GM06990 (cell line): ENCODE measurements at regions not wholly inside any gene's neighbourhood (a gene's known extent, or its start where the extent isn't known, plus 50 kb on each side); places are given as distances from the start of the nearest gene placed in this dataset.

ENCODE experiments used
- DNase-seq: peaks from one replicate; pipeline ENCODE4 v3.0.0-alpha.2; 2011; ENCODE audit not compliant: insufficient read length; ENCODE audit errors: extremely low read depth
- H3K27me3 ChIP-seq: replicated peaks from 2 replicates; pipeline ENCODE4 v1.6.0; 2011; ENCODE audit warnings: low read length; ENCODE audit not compliant: control insufficient read depth, insufficient read depth
- H3K36me3 ChIP-seq: 2 replicates; pipeline ENCODE4 v1.5.1; 2011; ENCODE audit warnings: low read length; ENCODE audit not compliant: control insufficient read depth, insufficient read depth
- H3K4me3 ChIP-seq: replicated peaks from 2 replicates; pipeline ENCODE4 v1.5.1; 2011; ENCODE audit warnings: low read depth, mild to moderate bottlenecking, control low read depth, low read length
- TF ChIP-seq, protein P1 (sequence below): IDR thresholded peaks from 2 replicates; pipeline ENCODE4 v1.5.1; 2011; ENCODE audit warnings: low read length, control low read depth, mild to moderate bottlenecking, inconsistent platforms; ENCODE audit not compliant: insufficient read depth, poor library complexity, severe bottlenecking

DNA sequence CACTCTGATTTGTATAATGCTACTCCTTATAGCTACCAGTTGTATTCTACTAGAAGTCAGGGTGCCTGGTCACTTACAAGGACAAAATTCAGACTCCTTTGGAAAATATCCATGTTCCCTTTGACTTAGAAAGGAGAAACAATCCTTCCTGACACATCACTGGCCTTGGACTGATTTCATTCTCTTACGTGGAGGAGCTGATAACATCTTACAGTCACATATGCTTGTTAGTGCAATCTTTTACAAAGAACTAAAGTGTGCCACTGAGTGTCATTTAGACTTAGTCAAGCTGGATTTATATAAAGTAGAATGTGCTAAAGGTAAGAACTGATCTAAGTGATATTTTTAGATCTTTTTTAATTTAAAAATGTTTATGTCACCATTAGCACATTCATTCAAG is 131.0 kb upstream of the TMTC2 start:
- TF ChIP-seq, protein P1, sequence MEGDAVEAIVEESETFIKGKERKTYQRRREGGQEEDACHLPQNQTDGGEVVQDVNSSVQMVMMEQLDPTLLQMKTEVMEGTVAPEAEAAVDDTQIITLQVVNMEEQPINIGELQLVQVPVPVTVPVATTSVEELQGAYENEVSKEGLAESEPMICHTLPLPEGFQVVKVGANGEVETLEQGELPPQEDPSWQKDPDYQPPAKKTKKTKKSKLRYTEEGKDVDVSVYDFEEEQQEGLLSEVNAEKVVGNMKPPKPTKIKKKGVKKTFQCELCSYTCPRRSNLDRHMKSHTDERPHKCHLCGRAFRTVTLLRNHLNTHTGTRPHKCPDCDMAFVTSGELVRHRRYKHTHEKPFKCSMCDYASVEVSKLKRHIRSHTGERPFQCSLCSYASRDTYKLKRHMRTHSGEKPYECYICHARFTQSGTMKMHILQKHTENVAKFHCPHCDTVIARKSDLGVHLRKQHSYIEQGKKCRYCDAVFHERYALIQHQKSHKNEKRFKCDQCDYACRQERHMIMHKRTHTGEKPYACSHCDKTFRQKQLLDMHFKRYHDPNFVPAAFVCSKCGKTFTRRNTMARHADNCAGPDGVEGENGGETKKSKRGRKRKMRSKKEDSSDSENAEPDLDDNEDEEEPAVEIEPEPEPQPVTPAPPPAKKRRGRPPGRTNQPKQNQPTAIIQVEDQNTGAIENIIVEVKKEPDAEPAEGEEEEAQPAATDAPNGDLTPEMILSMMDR: no peak
- Histone ChIP-seq H3K36me3 (no peaks in the 10 kb centered on the region), H3K4me3 (no peak overlapping the region), H3K27me3 (no peaks in the 10 kb centered on the region)
- no peak for DNase-seq

DNA sequence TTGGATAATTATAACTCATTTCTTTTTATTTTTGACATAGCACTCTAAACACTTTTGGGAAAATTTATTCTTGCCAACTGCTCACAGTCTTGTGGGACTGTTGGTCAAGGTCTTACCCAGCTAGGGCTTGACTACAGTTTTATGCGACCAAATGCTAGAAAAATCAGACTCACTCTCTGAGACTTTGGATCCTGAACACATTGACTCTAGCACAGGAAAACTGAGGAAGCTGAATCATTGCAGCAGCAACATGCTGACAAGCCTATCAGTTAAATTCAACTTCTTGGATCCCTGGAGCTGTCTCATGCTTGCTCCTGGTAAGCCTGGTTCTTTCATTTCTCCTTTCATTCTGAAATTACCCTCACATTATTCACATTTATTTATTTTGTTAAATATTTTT is 120.7 kb upstream of the TMTC2 start:
- Histone ChIP-seq H3K27me3 (no peaks in the 10 kb centered on the region), H3K36me3 (no peaks in the 10 kb centered on the region), H3K4me3 (no peak overlapping the region)
- TF ChIP-seq, protein P1: no peak
- no peak for DNase-seq

DNA sequence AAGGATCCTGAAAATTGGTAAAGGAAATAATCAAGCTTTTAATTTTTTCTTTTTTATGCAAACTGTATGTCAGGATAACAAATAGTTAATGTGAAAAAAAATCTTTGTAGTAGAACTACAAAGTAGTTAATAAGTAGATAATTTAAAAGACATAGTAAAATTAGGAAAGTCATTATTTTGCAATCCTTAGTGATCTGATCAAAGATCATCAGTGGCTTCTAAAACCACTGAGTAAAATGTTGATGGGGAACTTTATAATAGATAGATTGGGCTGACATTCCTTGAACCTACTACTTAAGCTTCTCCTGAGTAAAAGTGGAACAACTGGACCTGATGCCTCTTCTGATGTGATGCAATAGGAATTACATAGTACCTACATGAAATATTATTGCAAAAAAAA is 119.0 kb upstream of the TMTC2 start:
- Histone ChIP-seq H3K27me3 (no peaks in the 10 kb centered on the region), H3K4me3 (no peak overlapping the region), H3K36me3 (no peaks in the 10 kb centered on the region)
- TF ChIP-seq, protein P1: no peak
- no peak for DNase-seq

DNA sequence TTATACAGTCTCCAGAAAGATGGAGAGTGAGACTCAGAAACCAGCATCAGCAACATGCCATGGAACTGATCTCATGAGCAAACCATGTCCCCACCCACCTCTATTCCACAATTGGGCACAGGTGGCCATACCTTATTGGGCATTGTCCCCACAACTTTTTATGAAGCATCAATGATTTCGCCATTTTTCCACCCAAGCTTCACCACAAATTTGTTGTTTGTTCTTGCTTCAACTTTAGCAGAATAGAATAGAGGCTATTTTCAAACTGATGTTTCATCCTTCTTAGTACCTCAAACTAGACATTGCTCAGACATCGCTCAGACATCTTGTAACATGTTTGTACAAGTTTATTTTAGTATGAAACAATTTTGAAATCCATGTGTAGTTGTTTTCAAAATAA is 112.5 kb upstream of the TMTC2 start:
- no peak for DNase-seq
- Histone ChIP-seq H3K36me3 (no peaks in the 10 kb centered on the region), H3K27me3 (no peaks in the 10 kb centered on the region), H3K4me3 (no peak overlapping the region)
- TF ChIP-seq, protein P1: no peak

DNA sequence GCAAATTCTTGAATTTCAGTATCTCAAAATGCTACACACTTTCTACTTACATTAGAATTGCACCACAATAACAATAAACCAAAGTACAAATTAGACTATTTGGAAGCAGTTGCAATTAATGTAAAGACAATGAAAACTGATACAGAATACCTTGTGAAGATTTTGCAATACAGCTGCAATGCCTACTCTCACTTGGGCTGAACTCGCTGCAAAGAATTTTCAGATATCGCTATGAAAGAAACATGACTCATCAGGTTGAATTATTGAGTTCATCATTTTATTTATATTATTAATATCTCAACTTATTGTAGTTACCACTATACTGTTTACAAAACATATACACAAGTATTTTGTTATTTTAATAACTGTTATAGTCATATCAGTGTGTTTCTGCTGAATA is 108.0 kb upstream of the TMTC2 start:
- Histone ChIP-seq H3K4me3 (no peak overlapping the region), H3K36me3 (no peaks in the 10 kb centered on the region)
- TF ChIP-seq, protein P1: no peak

DNA sequence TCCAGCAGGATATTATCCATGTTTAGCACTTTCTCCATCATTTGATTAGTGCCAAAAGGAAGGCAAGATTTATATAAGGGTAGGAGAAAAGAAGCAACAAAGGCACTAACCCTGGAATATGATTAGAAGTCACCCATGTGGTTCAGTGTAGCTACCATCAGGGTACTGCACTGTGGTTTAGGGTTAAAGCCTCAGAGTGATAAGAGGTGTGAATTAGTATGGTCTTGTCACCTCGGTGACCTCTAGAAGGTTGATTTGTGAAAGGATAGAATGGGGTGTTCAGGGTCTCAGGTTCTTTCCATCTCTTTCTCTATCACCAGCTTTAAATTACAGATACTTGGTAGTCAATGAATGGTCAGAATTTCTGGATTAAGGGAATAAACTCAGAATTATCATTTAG is 103.0 kb upstream of the TMTC2 start:
- H3K36me3 ChIP-seq: no peaks in the 10 kb centered on the region
- no peak overlapping the region for H3K4me3 ChIP-seq
- TF ChIP-seq, protein P1: no peak
- DNase-seq: no peak
- no peaks in the 10 kb centered on the region for H3K27me3 ChIP-seq

More for the DNA sequence above, 108.0 kb upstream of the TMTC2 start:
- no peak for DNase-seq
- H3K27me3 ChIP-seq: no peaks in the 10 kb centered on the region
